Nephron progenitor cell (in vitro differentiated cells): ENCODE measurements at regions not wholly inside any gene's neighbourhood (a gene's known extent, or its start where the extent isn't known, plus 50 kb on each side); places are given as distances from the start of the nearest gene placed in this dataset.

Experiments used
- DNase-seq: peaks from one replicate; pipeline ENCODE4 v3.0.0; 2021
- H3K27ac Mint-ChIP-seq: 2 replicates; pipeline ENCODE4 v1.8.0; 2021; ENCODE audit warnings: mild to moderate bottlenecking, moderate library complexity, mixed read lengths
- H3K27me3 Mint-ChIP-seq: 2 replicates; pipeline ENCODE4 v1.8.0; 2021; ENCODE audit warnings: mild to moderate bottlenecking, low read depth, mixed read lengths; ENCODE audit not compliant: poor library complexity
- H3K36me3 Mint-ChIP-seq: 2 replicates; pipeline ENCODE4 v1.8.0; 2021; ENCODE audit warnings: low read depth, mixed read lengths
- H3K4me1 Mint-ChIP-seq: 2 replicates; pipeline ENCODE4 v1.8.0; 2021; ENCODE audit warnings: mixed read lengths
- H3K4me3 Mint-ChIP-seq: 2 replicates; pipeline ENCODE4 v1.8.0; 2021; ENCODE audit warnings: mild to moderate bottlenecking, moderate library complexity, mixed read lengths
- H3K9me3 Mint-ChIP-seq: 2 replicates; pipeline ENCODE4 v1.8.0; 2021; ENCODE audit warnings: mild to moderate bottlenecking, moderate library complexity, mixed read lengths
- CTCF ChIP-seq: fragments of 200-600 bp; sonication (generic); IDR thresholded peaks from 2 replicates; pipeline ENCODE4 v1.5.0; 2021; ENCODE audit warnings: antibody characterized with exemption

- no peak for TF ChIP-seq CTCF
- Mint-ChIP-seq H3K9me3 (peaks cover 15% of the 10 kb centered on the region), H3K4me3 (peak overlapping the region; percentile 25), H3K4me1 (peaks cover 20% of the 10 kb centered on the region), H3K36me3 (no peaks in the 10 kb centered on the region), H3K27me3 (peaks cover 14% of the 10 kb centered on the region), H3K27ac (no peak overlapping the region)
- no peak for DNase-seq
Measured at GRCh38 chr6:156645097-156645496, 132.1 kb upstream of the ARID1B start.

- Mint-ChIP-seq H3K27me3 (peaks cover 5% of the 10 kb centered on the region), H3K36me3 (no peaks in the 10 kb centered on the region), H3K27ac (no peak overlapping the region), H3K9me3 (peaks cover 18% of the 10 kb centered on the region), H3K4me3 (no peak overlapping the region), H3K4me1 (peaks cover 39% of the 10 kb centered on the region)
- no peak for DNase-seq
- no peak for TF ChIP-seq CTCF
Measured at GRCh38 chr6:156639009-156639721, 138.0 kb upstream of the ARID1B start.

GRCh38 chr6:156638581-156638980, 138.6 kb upstream of the ARID1B start:
- H3K9me3 Mint-ChIP-seq = peaks cover 18% of the 10 kb centered on the region
- no peak overlapping the region for H3K27ac Mint-ChIP-seq
- H3K27me3 Mint-ChIP-seq = peaks cover 2% of the 10 kb centered on the region
- no peak for DNase-seq
- H3K36me3 Mint-ChIP-seq = no peaks in the 10 kb centered on the region
- no peak overlapping the region for H3K4me3 Mint-ChIP-seq
- no peak for TF ChIP-seq CTCF
- peaks cover 39% of the 10 kb centered on the region for H3K4me1 Mint-ChIP-seq

- TF ChIP-seq CTCF = no peak
- H3K27ac Mint-ChIP-seq = no peak overlapping the region
- H3K9me3 Mint-ChIP-seq = peaks cover 3% of the 10 kb centered on the region
- H3K4me1 Mint-ChIP-seq = peaks cover 39% of the 10 kb centered on the region
- H3K27me3 Mint-ChIP-seq = peaks cover 2% of the 10 kb centered on the region
- H3K36me3 Mint-ChIP-seq = no peaks in the 10 kb centered on the region
- no peak for DNase-seq
- H3K4me3 Mint-ChIP-seq = no peak overlapping the region
Measured at GRCh38 chr6:156634951-156635371, 142.2 kb upstream of the ARID1B start.

- Mint-ChIP-seq H3K9me3 (no peaks in the 10 kb centered on the region), H3K27ac (no peak overlapping the region), H3K4me3 (no peak overlapping the region), H3K4me1 (peaks cover 39% of the 10 kb centered on the region), H3K27me3 (peaks cover 2% of the 10 kb centered on the region), H3K36me3 (no peaks in the 10 kb centered on the region)
- DNase-seq = no peak
- no peak for TF ChIP-seq CTCF
Measured at GRCh38 chr6:156634048-156634447, 143.1 kb upstream of the ARID1B start.

- H3K9me3 Mint-ChIP-seq = no peaks in the 10 kb centered on the region
- DNase-seq = no peak
- H3K36me3 Mint-ChIP-seq = no peaks in the 10 kb centered on the region
- TF ChIP-seq CTCF = no peak
- peaks cover 38% of the 10 kb centered on the region for H3K4me1 Mint-ChIP-seq
- H3K27ac Mint-ChIP-seq = no peak overlapping the region
- H3K27me3 Mint-ChIP-seq = no peaks in the 10 kb centered on the region
- H3K4me3 Mint-ChIP-seq = no peak overlapping the region
Measured at GRCh38 chr6:156633291-156633690, 143.9 kb upstream of the ARID1B start.
